ENCODE measurements at regions not wholly inside any gene's neighbourhood (a gene's known extent, or its start where the extent isn't known, plus 50 kb on each side); places are given as distances from the start of the nearest gene placed in this dataset.

- DNase-seq (no peak), ATAC-seq (no peak)
- Histone ChIP-seq H3K27me3 (no peaks in the 10 kb centered on the region), H3K9me3 (no peaks in the 10 kb centered on the region), H3K27ac (no peak overlapping the region), H3K36me3 (replicated peaks in 1 of 2; ENCODE audit: insufficient read depth in 1 of 2, low read depth in 2 of 2) (no peaks in the 10 kb centered on the region), H3K4me1 (no peaks in the 10 kb centered on the region), H3K4me3 (no peak overlapping the region)
- TF ChIP-seq, protein P1, sequence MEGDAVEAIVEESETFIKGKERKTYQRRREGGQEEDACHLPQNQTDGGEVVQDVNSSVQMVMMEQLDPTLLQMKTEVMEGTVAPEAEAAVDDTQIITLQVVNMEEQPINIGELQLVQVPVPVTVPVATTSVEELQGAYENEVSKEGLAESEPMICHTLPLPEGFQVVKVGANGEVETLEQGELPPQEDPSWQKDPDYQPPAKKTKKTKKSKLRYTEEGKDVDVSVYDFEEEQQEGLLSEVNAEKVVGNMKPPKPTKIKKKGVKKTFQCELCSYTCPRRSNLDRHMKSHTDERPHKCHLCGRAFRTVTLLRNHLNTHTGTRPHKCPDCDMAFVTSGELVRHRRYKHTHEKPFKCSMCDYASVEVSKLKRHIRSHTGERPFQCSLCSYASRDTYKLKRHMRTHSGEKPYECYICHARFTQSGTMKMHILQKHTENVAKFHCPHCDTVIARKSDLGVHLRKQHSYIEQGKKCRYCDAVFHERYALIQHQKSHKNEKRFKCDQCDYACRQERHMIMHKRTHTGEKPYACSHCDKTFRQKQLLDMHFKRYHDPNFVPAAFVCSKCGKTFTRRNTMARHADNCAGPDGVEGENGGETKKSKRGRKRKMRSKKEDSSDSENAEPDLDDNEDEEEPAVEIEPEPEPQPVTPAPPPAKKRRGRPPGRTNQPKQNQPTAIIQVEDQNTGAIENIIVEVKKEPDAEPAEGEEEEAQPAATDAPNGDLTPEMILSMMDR (IDR thresholded peaks at IDR 0.05), result no peak
- TF ChIP-seq POLR2A (IDR thresholded peaks at IDR 0.05), result no peak
- 74 to 78% methylated on average over 6 of the region's 6 CpGs for WGBS, 2 donors
- intact Hi-C loops (cut with DNase I), result no loop called here
Observed at GRCh38 chr2:181376442-181376841, 80.7 kb upstream of the ITGA4 start.

- intact Hi-C loops (cut with DNase I), result no loop called here
- H3K27ac ChIP-seq, result no peak overlapping the region
- 38 to 47% methylated on average over 1 of the region's 1 CpG for WGBS, 2 donors
- no peaks in the 10 kb centered on the region for H3K4me1 ChIP-seq
- no peak overlapping the region for H3K4me3 ChIP-seq
- no peaks in the 10 kb centered on the region for H3K27me3 ChIP-seq
- H3K9me3 ChIP-seq, result no peaks in the 10 kb centered on the region
- ATAC-seq, result no peak
- DNase-seq, result no peak
- TF ChIP-seq POLR2A (IDR thresholded peaks at IDR 0.05), result no peak
- TF ChIP-seq, protein P1 (IDR thresholded peaks at IDR 0.05), result no peak
- H3K36me3 ChIP-seq (replicated peaks in 1 of 2; ENCODE audit: insufficient read depth in 1 of 2, low read depth in 2 of 2), result no peaks in the 10 kb centered on the region
Observed at GRCh38 chr2:181376999-181377398, 80.2 kb upstream of the ITGA4 start.

DNA sequence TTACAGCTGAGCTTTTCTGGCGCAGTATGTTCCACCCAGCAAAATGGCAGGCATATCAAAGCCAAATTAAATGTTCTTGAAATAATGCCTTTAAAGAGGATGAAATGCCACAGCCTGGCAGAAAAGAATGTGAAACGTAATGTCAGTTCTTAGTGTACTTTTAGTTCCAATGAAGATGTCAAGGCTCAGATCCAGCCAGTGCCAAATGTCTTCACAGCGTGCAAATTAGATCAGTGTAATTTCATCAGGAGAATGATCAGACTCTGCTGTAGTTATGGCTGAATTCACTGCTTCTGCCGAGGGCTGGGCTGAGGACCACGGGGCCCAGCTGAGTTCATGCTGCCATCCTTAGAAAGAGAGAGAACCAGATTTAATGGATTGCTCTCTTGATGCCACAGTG, 78.7 kb upstream of the ITGA4 start:
- no peaks in the 10 kb centered on the region for H3K9me3 ChIP-seq
- no peak overlapping the region for H3K4me3 ChIP-seq
- no peaks in the 10 kb centered on the region for H3K27me3 ChIP-seq
- WGBS, 2 donors, result 72 to 83% methylated on average over 5 of the region's 5 CpGs
- no peaks in the 10 kb centered on the region for H3K4me1 ChIP-seq
- DNase-seq (no peak), ATAC-seq (no peak)
- TF ChIP-seq, protein P1 (IDR thresholded peaks at IDR 0.05), result no peak
- TF ChIP-seq POLR2A (IDR thresholded peaks at IDR 0.05), result no peak
- intact Hi-C loops (cut with DNase I), result no loop called here
- no peaks in the 10 kb centered on the region for H3K36me3 ChIP-seq (replicated peaks in 1 of 2; ENCODE audit: insufficient read depth in 1 of 2, low read depth in 2 of 2)
- H3K27ac ChIP-seq, result no peak overlapping the region

DNA sequence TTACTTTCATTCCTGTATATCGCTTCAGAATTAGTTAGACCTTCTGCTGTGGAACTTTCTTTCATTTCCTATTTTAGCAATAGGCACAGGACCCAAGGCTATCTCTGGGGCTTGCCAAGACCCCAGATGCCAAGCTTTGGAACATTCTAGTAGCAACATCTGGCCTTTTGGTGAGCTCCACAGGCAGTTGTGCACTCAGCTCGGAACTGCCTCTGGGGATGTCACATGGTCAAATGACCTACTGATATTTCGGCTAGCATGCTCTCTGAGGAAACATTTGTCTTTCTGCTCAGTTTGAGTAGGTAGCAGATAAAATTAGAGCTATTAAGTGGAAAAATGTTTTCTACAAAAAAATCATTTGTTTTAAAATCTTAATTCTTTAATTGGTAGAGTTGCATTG, 76.6 kb upstream of the ITGA4 start:
- Histone ChIP-seq H3K27me3 (no peaks in the 10 kb centered on the region), H3K4me1 (no peaks in the 10 kb centered on the region), H3K4me3 (no peak overlapping the region), H3K27ac (no peak overlapping the region), H3K9me3 (no peaks in the 10 kb centered on the region), H3K36me3 (replicated peaks in 1 of 2; ENCODE audit: insufficient read depth in 1 of 2, low read depth in 2 of 2) (no peaks in the 10 kb centered on the region)
- no peak for ATAC-seq
- 49 to 66% methylated on average over 3 of the region's 3 CpGs for WGBS, 2 donors
- no peak for DNase-seq
- intact Hi-C loops (cut with DNase I), result no loop called here
- TF ChIP-seq POLR2A (IDR thresholded peaks at IDR 0.05), result no peak
- TF ChIP-seq, protein P1 (IDR thresholded peaks at IDR 0.05), result no peak

DNA sequence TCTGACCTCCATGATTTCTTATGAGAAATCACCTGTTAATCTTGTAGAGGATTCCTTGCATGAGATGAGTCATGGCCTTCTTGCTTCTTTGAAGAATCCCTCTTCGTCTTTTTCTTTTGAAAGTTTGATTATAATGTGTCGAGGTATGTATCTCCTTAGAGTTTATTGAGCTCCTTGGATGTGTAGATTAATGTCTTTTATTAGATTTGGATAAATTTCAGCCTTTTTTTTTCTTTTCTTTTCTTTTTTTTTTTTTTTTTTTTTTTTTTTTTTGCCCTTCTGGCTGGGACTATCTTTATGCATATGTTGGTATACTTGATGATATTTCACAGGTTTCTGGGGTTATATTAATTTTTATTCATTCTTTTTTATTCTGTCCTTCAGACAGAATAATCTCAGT, 72.3 kb upstream of the ITGA4 start:
- no peaks in the 10 kb centered on the region for H3K36me3 ChIP-seq (replicated peaks in 1 of 2; ENCODE audit: insufficient read depth in 1 of 2, low read depth in 2 of 2)
- H3K27me3 ChIP-seq, result no peaks in the 10 kb centered on the region
- no peaks in the 10 kb centered on the region for H3K9me3 ChIP-seq
- ATAC-seq (no peak), DNase-seq (no peak)
- H3K4me3 ChIP-seq, result no peak overlapping the region
- intact Hi-C loops (cut with DNase I), result no loop called here
- no peaks in the 10 kb centered on the region for H3K4me1 ChIP-seq
- WGBS, 2 donors, result 55 to 59% methylated on average over 2 of the region's 2 CpGs
- TF ChIP-seq, protein P1 (IDR thresholded peaks at IDR 0.05), result no peak
- no peak for TF ChIP-seq POLR2A (IDR thresholded peaks at IDR 0.05)
- H3K27ac ChIP-seq, result no peak overlapping the region
